ENCODE measurements at regions not wholly inside any gene's neighbourhood (a gene's known extent, or its start where the extent isn't known, plus 50 kb on each side); places are given as distances from the start of the nearest gene placed in this dataset.

DNA sequence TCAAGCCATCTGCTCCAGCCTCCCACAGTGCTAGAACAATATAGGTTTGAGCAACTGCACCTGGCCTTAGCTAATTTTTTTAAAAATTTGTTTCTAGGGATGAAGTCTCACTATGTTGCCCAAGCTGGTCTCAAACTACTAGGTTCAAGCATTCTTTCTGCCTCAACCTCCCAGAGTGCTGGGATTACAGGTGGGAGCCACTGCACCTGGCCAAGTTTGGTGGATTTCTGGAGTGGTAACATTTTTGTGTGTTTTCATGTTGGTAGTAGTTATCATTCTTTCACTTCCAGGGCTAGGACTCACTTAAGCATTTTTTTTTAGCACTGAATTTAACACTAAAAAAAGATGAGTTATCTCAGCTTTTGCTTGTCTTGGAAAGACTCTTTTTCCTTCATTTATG lies 328.0 kb upstream of the RGS6 start:
- TF ChIP-seq, protein P1, sequence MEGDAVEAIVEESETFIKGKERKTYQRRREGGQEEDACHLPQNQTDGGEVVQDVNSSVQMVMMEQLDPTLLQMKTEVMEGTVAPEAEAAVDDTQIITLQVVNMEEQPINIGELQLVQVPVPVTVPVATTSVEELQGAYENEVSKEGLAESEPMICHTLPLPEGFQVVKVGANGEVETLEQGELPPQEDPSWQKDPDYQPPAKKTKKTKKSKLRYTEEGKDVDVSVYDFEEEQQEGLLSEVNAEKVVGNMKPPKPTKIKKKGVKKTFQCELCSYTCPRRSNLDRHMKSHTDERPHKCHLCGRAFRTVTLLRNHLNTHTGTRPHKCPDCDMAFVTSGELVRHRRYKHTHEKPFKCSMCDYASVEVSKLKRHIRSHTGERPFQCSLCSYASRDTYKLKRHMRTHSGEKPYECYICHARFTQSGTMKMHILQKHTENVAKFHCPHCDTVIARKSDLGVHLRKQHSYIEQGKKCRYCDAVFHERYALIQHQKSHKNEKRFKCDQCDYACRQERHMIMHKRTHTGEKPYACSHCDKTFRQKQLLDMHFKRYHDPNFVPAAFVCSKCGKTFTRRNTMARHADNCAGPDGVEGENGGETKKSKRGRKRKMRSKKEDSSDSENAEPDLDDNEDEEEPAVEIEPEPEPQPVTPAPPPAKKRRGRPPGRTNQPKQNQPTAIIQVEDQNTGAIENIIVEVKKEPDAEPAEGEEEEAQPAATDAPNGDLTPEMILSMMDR (IDR thresholded peaks at IDR 0.05), result no peak
- TF ChIP-seq POLR2A (IDR thresholded peaks at IDR 0.05), result no peak
- TF ChIP-seq EP300 (IDR thresholded peaks at IDR 0.05; ENCODE audit: low read depth), result no peak

Measured in transverse colon (tissue), 3 donors.